GM12878 (cell line): ENCODE measurements at regions not wholly inside any gene's neighbourhood (a gene's known extent, or its start where the extent isn't known, plus 50 kb on each side); places are given as distances from the start of the nearest gene placed in this dataset.

ENCODE experiments used
- ATAC-seq: fragments of 200-7000 bp; cut with Tn5 transposase; 3 replicates; pipeline ENCODE4 v1.9.1; 2020; ENCODE audit warnings: mild to moderate bottlenecking, moderate library complexity
- BruUV-seq: library from RNA; stranded (reverse); fragments of 400-500 nt; replicated peaks from 2 replicates; lab custom pipeline; 2021; lab: Mats Ljungman, UMichigan
- CTCF ChIA-PET: fragments of 300-600 bp; sonication (Branson Sonifier 250); formaldehyde crosslinking; extraction: SDS; loops from one replicate; lab custom pipeline; 2021; ENCODE audit warnings: inconsistent platforms; lab: Yijun Ruan, JAX
- POLR2A ChIA-PET: fragments of 350-600 bp; formaldehyde crosslinking; extraction: SDS; loops from one replicate; lab custom pipeline; 2021; ENCODE audit warnings: inconsistent platforms; lab: Charles Lee
- RAD21 ChIA-PET: fragments of 300-600 bp; sonication (Branson Sonifier 250); formaldehyde crosslinking; loops from one replicate; lab custom pipeline; 2023; ENCODE audit warnings: antibody characterized with exemption; ENCODE audit not compliant: unreplicated experiment; lab: Charles Lee
- SMC1A ChIA-PET: fragments of 300-600 bp; sonication (Branson Sonifier 250); formaldehyde crosslinking; loops from one replicate; lab custom pipeline; 2023; ENCODE audit not compliant: unreplicated experiment, uncharacterized antibody; lab: Charles Lee
- DNase-seq: peaks from one replicate; pipeline ENCODE4 v3.0.0-alpha.2; 2011; ENCODE audit warnings: low read depth, low spot score
- FAIRE-seq: peaks from 3 replicates; lab custom pipeline; 2011; peaks lifted over from hg19 to GRCh38; lab: Jason Lieb, UNC
- H2AFZ ChIP-seq: 2 replicates; pipeline ENCODE4 v1.6.0; 2011; ENCODE audit warnings: low read depth, low read length, control low read depth; ENCODE audit not compliant: control insufficient read depth
- H3K27ac ChIP-seq: 2 replicates; pipeline ENCODE4 v1.5.1; 2011; ENCODE audit warnings: control low read depth; ENCODE audit not compliant: control insufficient read depth, insufficient read depth
- H3K27me3 ChIP-seq, 2 experiments: replicated peaks in 1 of 2; 2 replicates each; pipeline versions ENCODE4 v1.6.0 to v1.6.1; 2011; ENCODE audit warnings: low read length in 1 of 2; ENCODE audit not compliant: control insufficient read depth in 2 of 2, insufficient read depth in 2 of 2
- H3K36me3 ChIP-seq, 2 experiments: 2 replicates each; pipeline ENCODE4 v1.5.1; 2011; ENCODE audit warnings: low read length in 1 of 2; ENCODE audit not compliant: control insufficient read depth in 2 of 2, insufficient read depth in 2 of 2
- H3K4me1 ChIP-seq: 2 replicates; pipeline ENCODE4 v1.6.1; 2011; ENCODE audit warnings: mild to moderate bottlenecking, low read length, moderate library complexity, mixed read lengths; ENCODE audit not compliant: control insufficient read depth, insufficient read depth
- H3K4me2 ChIP-seq: 2 replicates; pipeline ENCODE4 v1.6.0; 2011; ENCODE audit warnings: control low read depth; ENCODE audit not compliant: control insufficient read depth, insufficient read depth
- H3K4me3 ChIP-seq: fragments of 200-600 bp; sonication (generic); 2 replicates; pipeline ENCODE4 v1.5.1; 2016
- H3K79me2 ChIP-seq: 2 replicates; pipeline ENCODE4 v1.6.0; 2011; ENCODE audit warnings: low read length; ENCODE audit not compliant: control insufficient read depth, insufficient read depth
- H3K9ac ChIP-seq: 2 replicates; pipeline ENCODE4 v1.8.0; 2011; ENCODE audit warnings: low read length, control low read depth, mixed read lengths; ENCODE audit not compliant: control insufficient read depth, insufficient read depth
- H3K9me3 ChIP-seq: replicated peaks from 3 replicates; pipeline ENCODE4 v1.5.1; 2011; ENCODE audit warnings: mild to moderate bottlenecking, low read length; ENCODE audit not compliant: control insufficient read depth, insufficient read depth
- H4K20me1 ChIP-seq: 2 replicates; pipeline ENCODE4 v1.6.0; 2011; ENCODE audit not compliant: control insufficient read depth, insufficient read depth
- FOXK2 ChIP-seq: fragments of 450-650 bp; IDR thresholded peaks from 2 replicates; pipeline ENCODE4 v1.6.1; 2017; ENCODE audit warnings: mild to moderate bottlenecking, moderate library complexity
- IKZF2 ChIP-seq, 2 experiments: fragments of 450-650 bp; IDR thresholded peaks; 2 replicates each; pipeline ENCODE4 v1.6.1; 2017; ENCODE audit warnings: mild to moderate bottlenecking in 2 of 2, moderate library complexity in 2 of 2
- JUNB ChIP-seq: IDR thresholded peaks from 2 replicates; pipeline ENCODE4 v1.6.1; 2016; ENCODE audit warnings: antibody characterized with exemption, mild to moderate bottlenecking
- NFXL1 ChIP-seq: fragments of 450-650 bp; IDR thresholded peaks from 2 replicates; pipeline ENCODE4 v1.6.1; 2017; ENCODE audit warnings: antibody characterized with exemption, mild to moderate bottlenecking, borderline replicate concordance
- NFYA ChIP-seq: IDR thresholded peaks from 2 replicates; pipeline ENCODE4 v1.6.1; 2011; ENCODE audit warnings: low read depth, mild to moderate bottlenecking, low read length, improper control_type of control experiment, borderline replicate concordance
- POLR2AphosphoS2 ChIP-seq: IDR thresholded peaks from 2 replicates; pipeline ENCODE4 v1.6.1; 2011; ENCODE audit warnings: low read depth, mild to moderate bottlenecking, low read length, improper control_type of control experiment, moderate library complexity
- RCOR1 ChIP-seq: conservative IDR thresholded peaks from 2 replicates; pipeline ENCODE4 v1.6.1; 2012; ENCODE audit warnings: low read depth, low read length, improper control_type of control experiment
- SMAD5 ChIP-seq: IDR thresholded peaks from 2 replicates; pipeline ENCODE4 v1.6.1; 2016; ENCODE audit warnings: antibody characterized with exemption, low read depth
- TBL1XR1 ChIP-seq: IDR thresholded peaks from 2 replicates; pipeline ENCODE4 v1.6.1; 2012; ENCODE audit warnings: low read depth, low read length, improper control_type of control experiment
- ZNF217 ChIP-seq: fragments of 450-650 bp; IDR thresholded peaks from 2 replicates; pipeline ENCODE4 v1.6.1; 2017; ENCODE audit warnings: antibody characterized with exemption, mild to moderate bottlenecking
- WGBS: methylation state at CpG from one replicate; pipeline ENCODE4 v1.1.6; 2016; ENCODE audit warnings: low lambda C conversion rate; ENCODE audit not compliant: insufficient replicate concordance, insufficient coverage; ENCODE audit errors: missing lambda C conversion rate; 5-methylcytosine and 5-hydroxymethylcytosine counted together
- in situ Hi-C: fragments of 300-500 bp; cut with MboI; formaldehyde crosslinking; loops from 9 replicates; pipeline ENCODE4 v1.14.3; 2018; ENCODE audit warnings: mixed read lengths
- intact Hi-C: fragments of 100-400 bp; cut with micrococcal nuclease; formaldehyde crosslinking; loops from one replicate; pipeline ENCODE4 v1.14.2; 2022; ENCODE audit not compliant: unreplicated experiment
- TF ChIP-seq, protein P1 (sequence below): fragments of 450-650 bp; IDR thresholded peaks from 2 replicates; pipeline ENCODE4 v1.6.1; 2017; ENCODE audit warnings: mild to moderate bottlenecking, moderate library complexity
- TF ChIP-seq, protein P2 (sequence below): fragments of 450-650 bp; IDR thresholded peaks from 2 replicates; pipeline ENCODE4 v1.6.1; 2018; ENCODE audit warnings: borderline replicate concordance, mild to moderate bottlenecking; ENCODE audit not compliant: partially characterized antibody

DNA sequence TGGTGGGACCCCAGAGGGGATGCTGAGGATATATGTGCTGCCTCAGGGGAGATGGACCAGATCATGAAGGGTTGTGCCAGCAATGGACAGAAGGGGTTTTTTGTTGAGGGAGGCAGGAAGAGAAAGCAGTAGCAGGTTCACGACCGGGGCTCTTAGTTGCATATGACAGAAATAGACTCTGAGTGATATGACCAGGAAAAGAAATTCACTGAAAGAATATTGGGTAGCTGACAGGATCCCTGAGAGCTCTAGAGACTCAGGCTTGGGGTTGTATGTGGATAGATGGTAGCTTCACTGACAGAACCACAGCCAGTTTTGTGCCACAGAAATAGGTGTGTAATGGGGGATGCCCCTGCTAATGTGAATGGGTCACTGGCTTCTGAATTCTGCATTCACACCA, 241.6 kb downstream of the ZNF621 start:
- intact Hi-C loops (no loop called here), in situ Hi-C loops (no loop called here)
- no peak overlapping the region for H3K9ac ChIP-seq
- BruUV-seq, result no TSS peak
- ATAC-seq (no peak), FAIRE-seq (no peak), DNase-seq (no peak)
- ChIA-PET POLR2A (no interaction called here), SMC1A (no interaction called here), RAD21 (no interaction called here), CTCF (no interaction called here)
- no peaks in the 10 kb centered on the region for H3K9me3 ChIP-seq
- TF ChIP-seq FOXK2 (no peak), RCOR1 (no peak), NFYA (no peak), ZNF217 (no peak), NFXL1 (no peak), JUNB (no peak), POLR2AphosphoS2 (no peak), TBL1XR1 (no peak), IKZF2 (IDR thresholded peaks at IDR 0.05) (no peak), SMAD5 (no peak)
- TF ChIP-seq, protein P1, sequence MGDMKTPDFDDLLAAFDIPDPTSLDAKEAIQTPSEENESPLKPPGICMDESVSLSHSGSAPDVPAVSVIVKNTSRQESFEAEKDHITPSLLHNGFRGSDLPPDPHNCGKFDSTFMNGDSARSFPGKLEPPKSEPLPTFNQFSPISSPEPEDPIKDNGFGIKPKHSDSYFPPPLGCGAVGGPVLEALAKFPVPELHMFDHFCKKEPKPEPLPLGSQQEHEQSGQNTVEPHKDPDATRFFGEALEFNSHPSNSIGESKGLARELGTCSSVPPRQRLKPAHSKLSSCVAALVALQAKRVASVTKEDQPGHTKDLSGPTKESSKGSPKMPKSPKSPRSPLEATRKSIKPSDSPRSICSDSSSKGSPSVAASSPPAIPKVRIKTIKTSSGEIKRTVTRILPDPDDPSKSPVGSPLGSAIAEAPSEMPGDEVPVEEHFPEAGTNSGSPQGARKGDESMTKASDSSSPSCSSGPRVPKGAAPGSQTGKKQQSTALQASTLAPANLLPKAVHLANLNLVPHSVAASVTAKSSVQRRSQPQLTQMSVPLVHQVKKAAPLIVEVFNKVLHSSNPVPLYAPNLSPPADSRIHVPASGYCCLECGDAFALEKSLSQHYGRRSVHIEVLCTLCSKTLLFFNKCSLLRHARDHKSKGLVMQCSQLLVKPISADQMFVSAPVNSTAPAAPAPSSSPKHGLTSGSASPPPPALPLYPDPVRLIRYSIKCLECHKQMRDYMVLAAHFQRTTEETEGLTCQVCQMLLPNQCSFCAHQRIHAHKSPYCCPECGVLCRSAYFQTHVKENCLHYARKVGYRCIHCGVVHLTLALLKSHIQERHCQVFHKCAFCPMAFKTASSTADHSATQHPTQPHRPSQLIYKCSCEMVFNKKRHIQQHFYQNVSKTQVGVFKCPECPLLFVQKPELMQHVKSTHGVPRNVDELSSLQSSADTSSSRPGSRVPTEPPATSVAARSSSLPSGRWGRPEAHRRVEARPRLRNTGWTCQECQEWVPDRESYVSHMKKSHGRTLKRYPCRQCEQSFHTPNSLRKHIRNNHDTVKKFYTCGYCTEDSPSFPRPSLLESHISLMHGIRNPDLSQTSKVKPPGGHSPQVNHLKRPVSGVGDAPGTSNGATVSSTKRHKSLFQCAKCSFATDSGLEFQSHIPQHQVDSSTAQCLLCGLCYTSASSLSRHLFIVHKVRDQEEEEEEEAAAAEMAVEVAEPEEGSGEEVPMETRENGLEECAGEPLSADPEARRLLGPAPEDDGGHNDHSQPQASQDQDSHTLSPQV, result no peak
- TF ChIP-seq, protein P2, sequence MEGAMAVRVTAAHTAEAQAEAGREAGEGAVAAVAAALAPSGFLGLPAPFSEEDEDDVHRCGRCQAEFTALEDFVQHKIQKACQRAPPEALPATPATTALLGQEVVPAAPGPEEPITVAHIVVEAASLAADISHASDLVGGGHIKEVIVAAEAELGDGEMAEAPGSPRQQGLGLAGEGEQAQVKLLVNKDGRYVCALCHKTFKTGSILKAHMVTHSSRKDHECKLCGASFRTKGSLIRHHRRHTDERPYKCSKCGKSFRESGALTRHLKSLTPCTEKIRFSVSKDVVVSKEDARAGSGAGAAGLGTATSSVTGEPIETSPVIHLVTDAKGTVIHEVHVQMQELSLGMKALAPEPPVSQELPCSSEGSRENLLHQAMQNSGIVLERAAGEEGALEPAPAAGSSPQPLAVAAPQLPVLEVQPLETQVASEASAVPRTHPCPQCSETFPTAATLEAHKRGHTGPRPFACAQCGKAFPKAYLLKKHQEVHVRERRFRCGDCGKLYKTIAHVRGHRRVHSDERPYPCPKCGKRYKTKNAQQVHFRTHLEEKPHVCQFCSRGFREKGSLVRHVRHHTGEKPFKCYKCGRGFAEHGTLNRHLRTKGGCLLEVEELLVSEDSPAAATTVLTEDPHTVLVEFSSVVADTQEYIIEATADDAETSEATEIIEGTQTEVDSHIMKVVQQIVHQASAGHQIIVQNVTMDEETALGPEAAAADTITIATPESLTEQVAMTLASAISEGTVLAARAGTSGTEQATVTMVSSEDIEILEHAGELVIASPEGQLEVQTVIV, result no peak
- H3K4me2 ChIP-seq, result no peak overlapping the region
- no peaks in the 10 kb centered on the region for H3K79me2 ChIP-seq
- H3K36me3 ChIP-seq, result no peaks in the 10 kb centered on the region
- H3K27ac ChIP-seq, result no peak overlapping the region
- no peaks in the 10 kb centered on the region for H3K4me1 ChIP-seq
- H2AFZ ChIP-seq, result no peak overlapping the region
- no peaks in the 10 kb centered on the region for H4K20me1 ChIP-seq
- 0% methylated on average over 2 of the region's 2 CpGs for WGBS
- H3K4me3 ChIP-seq, result no peak overlapping the region
- no peaks in the 10 kb centered on the region for H3K27me3 ChIP-seq
